IPS DF 19.7 (cell line): ENCODE measurements at regions not wholly inside any gene's neighbourhood (a gene's known extent, or its start where the extent isn't known, plus 50 kb on each side); places are given as distances from the start of the nearest gene placed in this dataset.

ENCODE experiments used
- DNase-seq: peaks from one replicate; pipeline ENCODE4 v3.0.0-alpha.2; 2013; ENCODE audit warnings: low read depth, low spot score

DNA sequence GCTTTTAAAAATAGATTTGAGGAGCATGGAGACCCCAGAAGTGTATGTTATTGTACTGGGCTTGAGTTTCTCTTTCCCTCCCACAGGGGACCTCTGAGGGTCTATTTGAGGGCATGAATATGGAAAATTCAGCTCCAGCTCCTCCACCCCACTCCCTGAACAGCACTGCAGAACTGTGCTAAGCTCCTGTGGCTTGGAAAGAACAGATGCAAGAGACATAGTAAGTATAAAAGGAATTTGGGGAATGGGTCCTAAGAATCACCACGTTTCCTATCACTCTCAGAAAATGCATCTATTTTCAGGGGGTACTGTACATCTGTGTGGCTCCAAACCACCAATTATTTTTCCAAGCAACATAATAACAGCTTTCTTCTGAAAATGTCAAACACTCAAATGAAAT, 416.1 kb downstream of the ZNF521 start:
- no peak for DNase-seq

DNA sequence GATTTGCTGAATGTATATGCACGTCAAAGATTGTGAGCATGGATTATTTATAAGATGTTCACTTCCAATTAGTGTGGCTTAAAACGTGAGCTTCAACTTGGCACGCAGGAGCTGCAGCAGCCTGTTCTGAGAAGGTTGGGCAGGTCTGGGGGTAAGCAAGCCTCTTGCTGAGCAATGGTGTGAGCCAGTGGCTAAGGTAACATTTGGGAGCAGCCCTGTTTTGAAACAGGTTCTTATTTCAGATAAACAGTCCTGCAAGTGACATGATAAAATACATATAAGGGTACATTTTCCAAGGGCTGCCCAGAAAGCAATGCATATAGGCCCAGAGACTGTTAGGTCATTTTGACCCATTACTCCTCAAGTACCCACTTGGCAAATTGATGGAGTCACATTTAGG, 415.3 kb downstream of the ZNF521 start:
- DNase-seq = no peak

DNA sequence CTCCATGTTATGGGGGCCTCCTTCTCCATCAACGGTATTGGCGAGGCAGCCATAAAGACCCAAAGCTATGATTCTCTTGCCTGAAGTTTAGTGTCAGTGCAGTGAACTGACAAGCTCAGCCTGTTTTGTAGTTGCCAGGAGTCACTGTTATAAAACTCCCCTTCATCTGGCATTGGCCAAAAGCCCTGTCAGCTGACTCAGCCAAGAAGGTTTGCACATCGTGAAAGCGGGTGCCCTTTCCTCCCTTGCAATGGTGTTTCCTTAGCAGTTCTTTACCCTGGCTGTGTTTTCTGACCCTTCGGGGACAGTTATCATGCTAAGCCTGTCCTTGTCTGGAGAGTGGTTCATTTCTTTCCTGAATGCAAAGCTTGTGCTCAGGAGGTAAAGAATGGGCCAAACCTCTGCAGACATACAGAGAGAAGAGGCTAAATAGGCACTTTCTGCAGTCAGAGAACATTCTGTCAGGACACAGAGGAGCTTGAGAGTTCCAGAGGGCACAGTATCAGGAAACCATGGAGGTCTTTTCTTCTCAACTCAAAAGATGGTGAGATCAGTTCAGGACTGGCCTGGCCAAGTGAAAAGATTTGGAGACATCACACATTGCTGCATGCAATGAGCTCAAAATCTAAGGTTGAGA, 414.2 kb downstream of the ZNF521 start:
- DNase-seq = no peak

DNA sequence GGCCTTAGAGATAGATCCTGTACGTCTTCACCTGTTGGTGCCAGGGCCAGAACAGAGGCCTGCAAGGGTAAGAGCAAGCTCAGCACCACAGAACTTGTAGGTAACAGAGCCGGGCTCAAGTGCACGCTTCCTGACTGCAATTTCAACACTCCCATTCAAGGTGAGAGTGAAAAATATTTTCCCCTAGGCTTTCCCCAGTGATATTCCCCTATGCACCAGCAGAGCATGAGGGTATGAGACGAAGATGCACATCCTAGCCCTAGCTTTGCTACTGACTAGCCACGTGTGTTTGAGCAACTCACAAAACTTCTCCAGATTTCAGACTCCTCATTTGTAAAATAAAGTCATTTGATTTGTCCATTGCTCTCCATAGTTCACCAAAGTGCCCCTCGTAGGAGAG, 411.6 kb downstream of the ZNF521 start:
- DNase-seq = no peak

- no peak for DNase-seq
These were observed 410.6 kb downstream of the ZNF521 start for GRCh38 chr18:24941174-24941951.

DNA sequence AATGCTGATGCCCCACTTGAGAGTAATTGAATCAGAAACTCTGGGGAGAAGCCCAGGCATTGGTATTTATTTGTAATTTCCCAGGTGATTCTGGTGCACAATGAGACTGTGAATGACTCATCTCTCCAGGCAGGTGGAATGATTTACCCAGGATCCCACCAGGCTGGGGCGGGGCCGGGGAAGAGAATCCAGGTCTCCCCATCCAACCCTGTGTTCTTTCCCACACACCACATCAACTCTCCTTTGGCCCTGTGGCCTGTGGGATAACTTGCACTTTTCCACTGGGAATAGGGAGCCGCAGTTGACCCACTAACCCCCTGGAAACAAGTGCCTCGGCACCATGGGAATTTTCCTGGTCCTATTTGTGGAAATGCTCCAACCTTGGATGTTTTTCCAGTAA, 409.8 kb downstream of the ZNF521 start:
- DNase-seq = no peak

DNA sequence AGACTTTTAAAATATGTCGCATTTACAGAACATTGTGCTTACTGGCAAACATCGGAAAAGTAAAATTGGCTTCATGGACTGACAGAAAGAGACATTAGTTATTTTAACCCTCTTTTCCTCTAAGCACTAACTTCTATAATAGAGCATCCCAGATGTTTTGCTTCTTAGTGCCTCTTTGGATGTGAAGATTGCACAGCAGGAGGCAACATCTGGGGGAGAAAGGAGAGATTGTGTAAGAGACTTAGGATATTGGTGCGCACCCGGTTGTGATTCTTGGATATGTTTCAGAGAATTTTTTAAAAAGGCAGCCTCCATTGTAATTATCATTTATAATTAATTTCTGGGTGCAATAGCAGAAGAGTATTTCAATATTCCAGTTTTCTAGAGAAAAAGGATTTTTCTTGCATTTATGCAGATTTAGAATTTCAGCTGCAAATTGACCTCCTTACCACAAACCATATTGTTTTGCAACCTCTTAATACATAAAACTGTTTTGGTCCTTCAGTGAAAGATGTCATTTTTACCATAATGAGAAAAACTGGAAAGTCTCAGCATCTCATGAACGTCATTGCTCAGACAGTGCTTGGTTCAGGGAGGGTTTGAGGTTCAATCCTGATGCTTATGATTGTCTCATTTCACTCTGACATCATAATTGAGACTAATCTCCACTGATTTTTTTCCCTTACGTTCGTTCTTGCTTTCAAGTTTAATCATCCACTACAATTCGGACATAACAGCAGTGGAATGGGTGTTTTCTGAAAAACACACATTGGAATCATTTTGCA, 404.3 kb downstream of the ZNF521 start:
- DNase-seq = no peak

GRCh38 chr18:24949908-24950307, 402.1 kb downstream of the ZNF521 start:
- no peak for DNase-seq

- no peak for DNase-seq
These were observed 397.6 kb downstream of the ZNF521 start for GRCh38 chr18:24954341-24954740.

GRCh38 chr18:24958001-24958400, 394.0 kb downstream of the ZNF521 start:
- DNase-seq = no peak

- DNase-seq = no peak
These were observed 392.9 kb downstream of the ZNF521 start for GRCh38 chr18:24959051-24959476.

GRCh38 chr18:24964216-24964615, 387.8 kb downstream of the ZNF521 start:
- DNase-seq = peak; percentile 25

DNA sequence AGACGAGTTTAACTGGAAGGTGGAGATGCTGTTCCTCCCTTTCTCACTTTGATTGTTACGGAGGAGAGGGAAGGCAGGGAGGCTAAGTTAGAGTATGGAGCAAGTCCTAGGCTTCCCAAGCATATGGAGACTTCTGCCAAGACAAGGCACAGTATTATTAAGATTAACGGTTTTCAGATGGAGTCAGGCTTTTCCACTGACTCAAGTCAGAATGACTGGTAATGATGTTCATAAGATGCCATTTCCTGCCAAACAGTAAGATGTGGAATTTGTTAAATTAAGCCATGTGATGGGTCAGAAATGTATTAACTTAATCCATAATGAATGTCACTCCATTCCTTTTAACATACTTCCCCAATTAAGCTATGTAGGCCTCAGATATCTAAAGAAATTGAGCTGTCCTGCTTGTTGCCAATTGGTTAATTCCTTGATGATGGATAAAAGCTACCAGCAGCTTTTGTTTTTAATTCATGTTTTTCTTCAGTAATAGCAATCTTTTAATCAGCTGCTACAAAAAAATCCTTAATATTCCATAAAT, 383.7 kb downstream of the ZNF521 start:
- DNase-seq = no peak

- DNase-seq = no peak
These were observed 379.4 kb downstream of the ZNF521 start for GRCh38 chr18:24972577-24972976.

DNA sequence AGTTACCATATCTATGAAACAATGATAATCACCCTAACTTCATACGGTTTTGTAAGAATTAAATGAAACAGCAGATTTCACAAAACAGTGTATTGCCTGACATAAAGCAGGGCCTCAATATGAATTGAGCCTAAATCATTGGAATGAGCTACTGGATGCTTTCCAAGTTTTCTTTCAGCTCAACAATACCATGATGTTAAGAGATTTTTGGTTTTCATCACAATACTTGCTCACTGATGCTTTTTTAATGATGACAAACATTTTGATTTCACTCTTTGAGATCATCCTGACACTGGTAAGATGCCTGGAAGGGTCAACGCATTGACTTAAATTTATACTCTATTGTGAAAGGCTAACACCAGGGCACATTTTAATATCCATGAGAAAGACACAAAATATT, 377.5 kb downstream of the ZNF521 start:
- no peak for DNase-seq

DNA sequence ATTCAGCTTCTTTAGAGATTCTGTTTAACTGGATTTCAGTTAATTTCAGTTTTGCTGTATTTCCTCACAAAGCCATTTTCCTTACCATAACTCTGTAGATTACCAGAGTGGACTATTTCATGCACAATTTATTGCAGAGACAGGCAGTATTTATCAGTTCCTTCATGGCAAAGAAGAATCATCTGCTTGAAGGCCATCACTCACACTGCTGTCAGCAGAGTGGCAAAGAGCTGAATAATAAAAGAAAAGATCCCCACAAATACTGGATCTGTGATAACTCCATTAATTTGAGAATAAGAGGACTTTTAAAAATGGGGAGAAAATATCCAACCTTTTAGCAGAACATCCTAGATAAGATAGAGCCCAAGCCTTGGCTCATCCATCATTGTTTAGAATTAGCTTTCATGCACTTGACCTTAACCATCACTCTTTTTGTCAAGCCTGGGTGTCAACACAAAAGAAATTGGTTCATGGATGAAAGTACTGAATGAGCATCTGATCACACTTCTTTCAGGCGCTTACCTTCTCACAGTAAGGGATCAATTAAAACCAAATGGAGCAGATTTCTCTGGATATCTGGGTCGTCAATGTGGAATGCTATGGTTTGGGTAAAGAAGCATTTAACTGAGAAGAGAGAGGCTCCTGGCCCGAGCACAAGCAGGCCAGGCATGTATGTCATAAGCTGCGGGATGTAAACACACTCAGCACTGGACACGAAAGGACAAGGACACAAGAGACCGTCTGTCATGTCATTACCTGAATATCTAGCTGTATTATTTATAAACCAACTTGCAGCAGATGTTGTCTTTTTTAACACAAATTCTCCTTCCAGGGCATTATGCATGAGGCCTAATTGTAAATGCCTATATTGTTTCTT, 376.2 kb downstream of the ZNF521 start:
- DNase-seq = no peak

- no peak for DNase-seq
These were observed 375.5 kb downstream of the ZNF521 start for GRCh38 chr18:24976502-24976901.

- no peak for DNase-seq
These were observed 372.7 kb downstream of the ZNF521 start for GRCh38 chr18:24979235-24979634.

GRCh38 chr18:24982831-24983230, 369.1 kb downstream of the ZNF521 start:
- no peak for DNase-seq

GRCh38 chr18:24983566-24984139, 368.3 kb downstream of the ZNF521 start:
- DNase-seq = peak; percentile 64

DNA sequence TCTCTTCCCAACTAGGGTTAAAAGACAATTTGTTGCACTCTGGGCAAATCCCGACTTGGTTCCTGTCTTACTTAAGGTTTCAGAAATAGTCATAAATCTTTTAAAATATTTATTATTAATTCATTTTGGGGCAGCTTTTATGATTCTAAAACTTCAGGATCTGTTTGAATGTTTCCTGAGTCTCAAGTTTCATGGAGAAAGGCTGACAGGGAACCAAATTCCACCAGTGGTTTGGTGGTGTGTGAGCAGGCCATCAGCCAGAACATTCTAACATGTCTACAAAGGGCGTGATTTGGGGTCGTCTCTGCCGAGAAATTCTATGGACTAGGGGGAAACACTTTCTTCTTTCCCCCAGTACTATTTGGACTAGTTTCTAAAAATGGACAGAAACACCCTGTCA, 366.4 kb downstream of the ZNF521 start:
- DNase-seq = no peak
